HUES64 (cell line): ENCODE measurements at regions not wholly inside any gene's neighbourhood (a gene's known extent, or its start where the extent isn't known, plus 50 kb on each side); places are given as distances from the start of the nearest gene placed in this dataset.

Experiments used
- H3K27ac ChIP-seq: 2 replicates; pipeline ENCODE4 v1.7.0; 2013; ENCODE audit warnings: low read depth, low read length, inconsistent platforms
- H3K27me3 ChIP-seq: 2 replicates; pipeline ENCODE4 v1.6.1; 2013; ENCODE audit warnings: mild to moderate bottlenecking, low read length; ENCODE audit not compliant: insufficient read depth
- H3K36me3 ChIP-seq: 2 replicates; pipeline ENCODE4 v1.6.1; 2013; ENCODE audit warnings: mild to moderate bottlenecking, low read length; ENCODE audit not compliant: insufficient read depth
- H3K4me1 ChIP-seq: 2 replicates; pipeline ENCODE4 v1.6.1; 2013; ENCODE audit warnings: mild to moderate bottlenecking, low read length, moderate library complexity; ENCODE audit not compliant: insufficient read depth
- H3K4me3 ChIP-seq: 2 replicates; pipeline ENCODE4 v1.5.1; 2013; ENCODE audit warnings: mild to moderate bottlenecking, low read length, moderate library complexity
- H3K9ac ChIP-seq: 2 replicates; pipeline ENCODE4 v1.6.1; 2013; ENCODE audit warnings: mild to moderate bottlenecking, low read depth, low read length
- H3K9me3 ChIP-seq: 2 replicates; pipeline ENCODE4 v1.6.1; 2013; ENCODE audit warnings: low read depth, low read length; ENCODE audit not compliant: insufficient read depth
- WGBS: fragments of 150-250, 120-280 bp; methylation state at CpG from one replicate; pipeline ENCODE4 v1.1.7; 2013; ENCODE audit warnings: missing lambda C conversion rate; 5-methylcytosine and 5-hydroxymethylcytosine counted together

DNA sequence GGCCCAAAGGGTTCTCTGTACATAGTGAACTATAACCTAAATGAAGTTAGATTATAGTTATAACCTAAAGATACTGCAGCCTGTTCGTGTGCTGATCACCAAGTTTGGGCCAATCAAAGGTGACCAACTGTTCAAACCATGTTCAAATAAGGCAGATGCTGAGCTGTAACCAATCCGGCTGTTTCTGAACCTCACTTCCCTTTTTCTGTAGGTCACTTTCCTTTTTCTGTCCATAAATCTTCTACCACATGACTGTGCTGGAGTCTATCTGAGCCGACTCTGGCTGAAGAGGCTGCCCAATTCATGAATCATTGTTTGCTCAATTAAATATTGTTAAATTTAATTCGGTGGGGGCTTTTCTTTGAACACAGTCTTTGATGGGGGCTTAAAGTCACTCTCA, 1920.2 kb downstream of the MAT2B start:
- 90% methylated on average over 4 of the region's 4 CpGs for WGBS
- Histone ChIP-seq H3K27me3 (no peaks in the 10 kb centered on the region), H3K4me3 (no peak overlapping the region), H3K9me3 (no peaks in the 10 kb centered on the region), H3K9ac (no peak overlapping the region), H3K27ac (no peak overlapping the region), H3K4me1 (no peaks in the 10 kb centered on the region), H3K36me3 (no peaks in the 10 kb centered on the region)

DNA sequence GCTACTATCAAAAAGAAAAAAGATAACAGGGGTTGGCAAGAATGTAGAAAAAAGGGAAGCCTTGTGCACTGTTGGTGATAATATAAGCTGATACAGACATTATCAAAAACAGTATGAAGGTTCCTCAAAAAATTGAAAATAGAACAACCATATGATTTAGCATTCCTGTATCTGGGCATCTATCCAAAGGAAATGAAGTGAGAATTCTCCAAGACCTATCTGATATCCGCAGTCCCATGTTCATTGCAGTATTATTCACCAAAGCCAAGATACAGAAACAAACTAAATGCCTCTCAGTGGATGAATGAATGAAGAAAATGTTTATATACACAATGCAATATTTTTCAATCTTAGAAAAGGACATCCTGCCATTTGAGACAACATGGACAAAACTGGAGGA, 1943.3 kb downstream of the MAT2B start:
- WGBS = 100% methylated on average over 1 of the region's 1 CpG
- H3K27ac ChIP-seq = no peak overlapping the region
- no peak overlapping the region for H3K4me3 ChIP-seq
- no peaks in the 10 kb centered on the region for H3K36me3 ChIP-seq
- no peak overlapping the region for H3K9ac ChIP-seq
- no peaks in the 10 kb centered on the region for H3K27me3 ChIP-seq
- 0 out of 2 replicates have a peak, but pooled peaks cover 7% of the 10 kb centered on the region for H3K9me3 ChIP-seq
- H3K4me1 ChIP-seq = no peaks in the 10 kb centered on the region

DNA sequence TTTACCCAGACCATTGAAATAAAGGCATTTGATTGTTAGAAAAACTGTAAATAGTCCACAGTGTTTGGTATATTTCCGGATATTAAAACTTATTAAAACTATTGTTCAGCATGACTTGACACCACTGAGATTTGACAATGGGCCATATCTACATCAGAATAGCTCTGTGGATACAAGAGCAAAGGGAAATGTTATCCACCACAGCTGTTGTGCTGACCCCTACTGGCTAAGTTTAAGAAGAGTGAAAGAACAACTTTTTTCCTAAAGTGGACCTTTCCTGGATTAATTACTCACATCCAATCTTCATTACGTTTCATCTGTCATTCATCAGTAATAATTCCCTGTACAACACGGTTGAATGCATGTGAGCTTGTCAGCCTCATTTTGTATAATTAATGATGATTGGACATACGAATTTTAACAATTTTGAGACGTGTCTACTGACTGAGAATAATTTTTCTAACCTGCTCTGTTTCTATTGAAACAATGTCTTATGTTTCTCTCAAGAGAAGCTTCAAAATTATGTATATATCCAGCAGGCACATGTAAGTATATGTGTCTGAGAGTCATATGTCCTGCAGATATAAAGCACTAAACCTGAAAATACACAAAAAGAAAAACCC, 1952.6 kb downstream of the MAT2B start:
- no peak overlapping the region for H3K4me3 ChIP-seq
- no peaks in the 10 kb centered on the region for H3K9me3 ChIP-seq
- H3K27ac ChIP-seq = 0 out of 2 replicates have a peak overlapping the region, but pooled peaks have one; percentile 16
- H3K9ac ChIP-seq = no peak overlapping the region
- peaks cover 11% of the 10 kb centered on the region for H3K4me1 ChIP-seq
- H3K36me3 ChIP-seq = no peaks in the 10 kb centered on the region
- 18% methylated on average over 2 of the region's 5 CpGs for WGBS
- no peaks in the 10 kb centered on the region for H3K27me3 ChIP-seq

DNA sequence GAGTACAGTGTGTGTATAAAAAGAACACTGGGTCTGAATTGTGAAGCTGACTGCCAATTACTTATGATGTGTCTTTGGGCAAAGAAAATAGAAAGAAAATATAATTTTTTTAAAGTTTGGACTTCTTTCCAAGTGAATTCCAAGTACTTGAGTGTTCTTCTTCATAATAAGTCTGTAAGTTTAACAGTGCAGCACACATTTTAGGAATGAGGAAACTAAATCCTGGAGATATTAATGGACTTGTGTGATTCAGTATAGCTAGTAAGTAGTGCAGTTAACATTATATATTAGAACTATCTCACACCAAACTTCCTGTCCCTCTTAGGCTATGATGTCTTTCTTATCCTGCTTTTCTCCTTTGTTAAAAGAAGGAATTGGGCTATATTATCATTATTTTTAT, 1953.8 kb downstream of the MAT2B start:
- Histone ChIP-seq H3K27me3 (no peaks in the 10 kb centered on the region), H3K4me3 (no peak overlapping the region), H3K36me3 (no peaks in the 10 kb centered on the region), H3K9ac (no peak overlapping the region), H3K4me1 (peaks cover 11% of the 10 kb centered on the region), H3K9me3 (no peaks in the 10 kb centered on the region), H3K27ac (no peak overlapping the region)

DNA sequence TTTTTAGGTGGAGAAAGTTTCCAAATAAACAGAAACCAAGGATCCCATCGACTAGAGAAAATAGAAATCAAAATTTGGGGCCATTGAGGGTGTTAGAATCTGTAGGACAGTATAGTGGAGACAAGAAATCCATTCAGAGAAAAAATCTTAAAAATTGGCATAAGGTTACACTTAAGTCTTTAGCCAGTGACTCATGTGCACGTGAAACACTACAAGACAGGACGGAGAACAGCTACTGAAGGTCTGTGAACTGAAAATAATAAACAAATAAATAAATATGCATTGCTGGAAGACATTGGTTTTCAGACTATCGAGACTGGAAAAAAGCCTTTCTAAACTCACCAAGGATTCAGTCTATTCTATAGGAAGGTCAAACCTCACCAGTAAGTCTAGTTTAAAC, 1955.5 kb downstream of the MAT2B start:
- Histone ChIP-seq H3K4me1 (peaks cover 11% of the 10 kb centered on the region), H3K4me3 (no peak overlapping the region), H3K27ac (no peak overlapping the region), H3K27me3 (no peaks in the 10 kb centered on the region), H3K9ac (no peak overlapping the region), H3K36me3 (no peaks in the 10 kb centered on the region), H3K9me3 (no peaks in the 10 kb centered on the region; the same call in 1 of the 2 replicates)
- 95% methylated on average over 4 of the region's 4 CpGs for WGBS

DNA sequence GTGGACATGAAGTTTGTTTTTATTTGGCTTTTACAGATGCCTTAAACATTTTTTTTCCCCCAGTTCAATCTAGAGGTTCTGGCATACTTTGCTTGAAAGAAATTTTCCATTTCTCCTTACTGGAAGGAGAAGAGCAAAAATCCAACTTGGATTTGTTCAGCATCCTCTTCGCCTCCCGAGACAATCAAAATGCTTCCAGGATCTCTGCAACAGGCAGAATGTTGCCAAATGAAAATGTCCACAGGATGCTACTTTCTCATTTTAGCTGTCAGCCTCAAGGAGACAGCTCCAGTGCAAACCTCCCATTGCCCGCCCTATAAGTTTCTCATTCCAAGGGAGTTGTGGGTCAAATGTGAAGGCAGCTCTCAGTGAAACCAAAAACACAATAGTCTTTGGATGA, 1972.1 kb downstream of the MAT2B start:
- no peak overlapping the region for H3K27ac ChIP-seq
- H3K4me1 ChIP-seq = peaks cover 4% of the 10 kb centered on the region; the same call in 1 of the 2 replicates
- no peaks in the 10 kb centered on the region for H3K27me3 ChIP-seq
- no peak overlapping the region for H3K9ac ChIP-seq
- no peaks in the 10 kb centered on the region for H3K9me3 ChIP-seq
- H3K36me3 ChIP-seq = no peaks in the 10 kb centered on the region
- H3K4me3 ChIP-seq = no peak overlapping the region
- WGBS = 93% methylated on average over 3 of the region's 3 CpGs

DNA sequence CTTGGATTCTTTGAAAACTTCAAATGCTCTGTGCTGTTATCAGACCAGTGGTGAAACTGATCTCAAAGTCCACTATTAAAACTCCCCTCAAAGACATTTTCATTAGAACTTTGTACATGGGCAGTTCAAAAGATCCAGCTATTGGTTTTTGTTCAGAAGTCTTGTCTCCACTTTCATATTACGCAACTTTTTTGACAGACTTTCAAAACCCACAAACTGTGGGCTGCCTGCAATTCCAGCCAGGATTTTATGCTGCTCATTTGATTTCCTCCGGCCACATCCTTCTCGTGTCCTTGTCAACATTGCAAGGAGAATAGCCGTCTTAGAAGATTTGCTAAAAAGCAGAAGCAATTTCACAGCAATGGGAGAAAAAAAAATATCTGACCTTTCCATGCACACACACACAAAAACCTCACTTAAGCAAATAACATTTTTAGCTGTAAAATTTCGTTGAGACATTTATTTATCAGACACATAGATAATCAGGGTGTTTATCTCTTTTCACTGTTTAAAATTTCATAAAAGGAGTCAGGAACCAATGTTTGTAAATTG, 1990.5 kb downstream of the MAT2B start:
- H3K27me3 ChIP-seq = no peaks in the 10 kb centered on the region
- H3K4me3 ChIP-seq = no peak overlapping the region
- no peaks in the 10 kb centered on the region for H3K4me1 ChIP-seq
- H3K9ac ChIP-seq = no peak overlapping the region
- H3K36me3 ChIP-seq = no peaks in the 10 kb centered on the region
- 94% methylated on average over 5 of the region's 5 CpGs for WGBS
- H3K27ac ChIP-seq = no peak overlapping the region
- no peaks in the 10 kb centered on the region for H3K9me3 ChIP-seq

DNA sequence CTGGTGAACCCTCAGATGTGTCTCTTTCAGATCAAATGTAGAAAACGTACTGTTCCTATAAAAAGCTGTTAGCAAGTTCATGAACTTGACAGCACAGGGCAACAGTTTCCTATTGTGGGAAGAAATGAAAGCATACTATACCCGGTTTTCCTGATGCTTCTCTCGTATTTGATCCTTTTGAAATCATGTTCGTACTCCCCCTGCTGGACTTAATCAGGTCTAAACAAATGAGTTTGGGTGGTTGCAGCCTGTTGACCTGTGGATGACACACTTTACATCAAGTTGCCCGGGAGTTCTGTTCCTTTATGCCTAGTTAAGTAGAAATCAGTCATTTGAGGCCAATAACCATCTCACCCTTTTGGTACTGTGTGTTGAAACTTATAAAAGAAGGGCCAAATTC, 1992.3 kb downstream of the MAT2B start:
- WGBS = 80% methylated on average over 5 of the region's 5 CpGs
- H3K4me1 ChIP-seq = no peaks in the 10 kb centered on the region

DNA sequence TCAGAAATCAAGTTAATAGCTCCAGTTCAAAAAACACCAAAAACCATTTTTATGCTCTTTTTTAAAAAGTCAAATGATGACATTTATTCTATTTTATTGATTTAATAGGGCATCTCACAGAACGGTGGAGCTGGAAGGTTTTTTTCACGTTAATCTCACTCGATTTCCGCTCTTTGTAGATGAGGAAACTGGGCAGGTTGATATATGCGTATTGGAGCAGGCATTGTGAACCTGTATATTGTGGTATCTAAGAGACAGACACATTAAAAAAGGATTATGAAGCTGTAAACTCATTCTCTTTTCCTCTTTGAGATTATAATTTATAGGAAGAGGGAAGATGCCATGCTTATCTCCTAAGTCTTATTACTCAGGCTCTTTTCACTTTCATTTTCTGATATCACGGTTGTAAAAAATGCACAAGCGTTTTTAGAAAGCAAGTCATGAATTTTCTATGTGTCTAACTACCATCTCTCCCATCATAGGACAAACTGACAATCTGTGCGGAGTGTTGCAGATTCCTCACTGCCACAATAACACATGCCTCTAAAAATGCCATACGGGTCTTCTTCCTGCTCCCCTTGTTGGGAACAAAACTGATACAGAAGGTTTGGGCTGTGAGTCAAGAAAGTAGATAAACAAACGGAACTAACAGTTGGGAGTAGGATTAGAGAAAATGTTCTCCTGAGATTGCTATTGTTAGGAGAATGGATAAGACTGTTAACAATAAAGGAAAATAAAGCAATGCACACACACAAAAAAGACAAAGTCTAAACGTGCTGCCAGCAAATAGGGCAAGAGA, 1997.7 kb downstream of the MAT2B start:
- peaks cover 21% of the 10 kb centered on the region for H3K4me1 ChIP-seq
- no peak overlapping the region for H3K27ac ChIP-seq
- no peak overlapping the region for H3K9ac ChIP-seq
- H3K4me3 ChIP-seq = no peak overlapping the region
- no peaks in the 10 kb centered on the region for H3K27me3 ChIP-seq
- peaks cover 3% of the 10 kb centered on the region; the same call in 1 of the 2 replicates for H3K36me3 ChIP-seq
- H3K9me3 ChIP-seq = peaks cover 11% of the 10 kb centered on the region
- 87% methylated on average over 10 of the region's 11 CpGs for WGBS

More for the DNA sequence above, 1992.3 kb downstream of the MAT2B start:
- Histone ChIP-seq H3K9ac (no peak overlapping the region), H3K27ac (no peak overlapping the region), H3K27me3 (no peaks in the 10 kb centered on the region), H3K9me3 (no peaks in the 10 kb centered on the region), H3K4me3 (no peak overlapping the region), H3K36me3 (no peaks in the 10 kb centered on the region)

DNA sequence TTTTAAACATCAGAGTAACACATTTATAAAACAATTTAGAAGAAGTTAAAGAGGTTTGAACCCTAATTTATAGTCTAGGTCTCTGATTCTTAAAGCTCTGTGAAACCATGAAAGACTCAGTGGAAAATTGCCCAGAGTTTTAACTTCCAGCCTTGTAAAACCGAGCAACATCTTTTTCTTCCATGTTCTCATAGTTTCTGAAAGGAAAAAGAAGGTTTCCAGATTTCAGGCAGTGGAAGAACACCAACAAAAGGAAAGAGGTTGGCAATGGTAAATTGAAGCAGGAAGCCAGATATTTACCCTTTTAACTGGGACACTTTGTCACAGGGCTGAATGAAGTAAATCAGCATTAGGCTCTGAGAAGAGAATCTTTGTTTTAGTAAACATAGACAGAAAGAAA, 1999.3 kb downstream of the MAT2B start:
- Histone ChIP-seq H3K9me3 (peaks cover 22% of the 10 kb centered on the region), H3K9ac (no peak overlapping the region), H3K27me3 (no peaks in the 10 kb centered on the region), H3K4me1 (peaks cover 21% of the 10 kb centered on the region), H3K27ac (no peak overlapping the region), H3K36me3 (peaks cover 3% of the 10 kb centered on the region; the same call in 1 of the 2 replicates), H3K4me3 (no peak overlapping the region)
- 75% methylated on average over 1 of the region's 1 CpG for WGBS

DNA sequence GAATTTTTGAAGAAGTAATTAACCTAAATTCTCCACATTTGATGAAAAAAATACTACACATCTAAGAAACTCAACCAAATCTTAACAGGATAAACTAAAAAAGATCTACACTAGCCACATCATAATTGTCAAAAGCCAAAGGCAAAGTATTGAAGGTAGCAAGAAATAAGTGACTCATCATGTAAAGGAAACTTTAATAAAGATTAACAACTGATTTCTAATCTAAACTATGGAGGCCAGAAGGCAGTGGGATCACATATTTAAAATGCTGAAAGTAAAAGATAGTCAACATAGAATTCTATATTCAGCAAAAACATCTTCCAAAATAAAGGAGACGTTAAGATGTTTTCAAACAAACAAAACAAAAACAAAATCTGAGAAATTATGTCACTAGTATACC, 2002.9 kb downstream of the MAT2B start:
- Histone ChIP-seq H3K9me3 (peaks cover 22% of the 10 kb centered on the region), H3K36me3 (peaks cover 3% of the 10 kb centered on the region; the same call in 1 of the 2 replicates), H3K27ac (no peak overlapping the region), H3K4me1 (peaks cover 17% of the 10 kb centered on the region), H3K27me3 (no peaks in the 10 kb centered on the region), H3K9ac (no peak overlapping the region), H3K4me3 (no peak overlapping the region)
- 88% methylated on average over 1 of the region's 1 CpG for WGBS
